ENCODE measurements at regions not wholly inside any gene's neighbourhood (a gene's known extent, or its start where the extent isn't known, plus 50 kb on each side); places are given as distances from the start of the nearest gene placed in this dataset.

DNA sequence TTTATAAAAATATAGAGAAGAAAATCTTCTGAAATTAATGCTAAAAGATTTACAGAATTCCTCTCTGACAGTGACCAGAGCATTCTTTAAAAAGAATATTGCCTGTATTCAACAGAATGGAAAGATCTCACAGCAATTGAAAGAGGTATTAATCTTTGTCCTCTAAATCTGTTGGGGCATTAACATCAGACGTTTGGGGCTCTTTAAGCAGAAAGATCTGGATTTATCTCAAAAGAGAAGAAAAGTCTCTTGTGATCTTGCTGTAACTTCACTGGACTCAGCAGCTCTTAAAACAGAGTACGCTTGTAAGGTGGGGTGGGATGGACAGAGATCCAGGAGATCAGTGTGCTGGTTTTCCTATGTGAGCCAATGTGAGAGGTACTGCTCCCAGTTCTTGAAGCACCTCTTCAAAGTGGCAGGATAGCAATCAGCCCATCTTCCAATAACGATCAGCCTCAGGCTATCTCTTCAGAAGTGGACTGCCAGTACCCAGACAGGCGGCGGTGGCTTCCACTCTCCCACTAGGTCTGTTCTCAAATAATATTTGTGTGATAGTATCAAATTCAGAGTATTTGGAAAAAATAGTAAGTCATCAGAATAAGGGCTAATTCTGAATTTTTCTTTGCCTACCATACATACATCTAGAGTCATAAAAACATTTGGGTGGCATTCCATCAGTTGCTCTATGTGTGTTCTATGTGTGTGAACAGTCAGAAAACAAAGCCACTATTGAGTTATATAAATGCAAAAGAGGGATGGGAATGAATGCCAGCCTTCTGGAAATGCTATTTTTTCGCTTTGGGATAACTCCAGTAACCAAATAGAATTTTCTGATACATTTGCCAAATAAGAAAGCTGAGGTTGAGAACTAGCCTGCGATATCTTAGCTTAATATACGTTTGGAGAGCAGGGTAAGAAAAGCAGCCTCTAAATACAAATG is 237.4 kb upstream of the RGS6 start:
- no peak for DNase-seq (ENCODE audit: low spot score)

DNA sequence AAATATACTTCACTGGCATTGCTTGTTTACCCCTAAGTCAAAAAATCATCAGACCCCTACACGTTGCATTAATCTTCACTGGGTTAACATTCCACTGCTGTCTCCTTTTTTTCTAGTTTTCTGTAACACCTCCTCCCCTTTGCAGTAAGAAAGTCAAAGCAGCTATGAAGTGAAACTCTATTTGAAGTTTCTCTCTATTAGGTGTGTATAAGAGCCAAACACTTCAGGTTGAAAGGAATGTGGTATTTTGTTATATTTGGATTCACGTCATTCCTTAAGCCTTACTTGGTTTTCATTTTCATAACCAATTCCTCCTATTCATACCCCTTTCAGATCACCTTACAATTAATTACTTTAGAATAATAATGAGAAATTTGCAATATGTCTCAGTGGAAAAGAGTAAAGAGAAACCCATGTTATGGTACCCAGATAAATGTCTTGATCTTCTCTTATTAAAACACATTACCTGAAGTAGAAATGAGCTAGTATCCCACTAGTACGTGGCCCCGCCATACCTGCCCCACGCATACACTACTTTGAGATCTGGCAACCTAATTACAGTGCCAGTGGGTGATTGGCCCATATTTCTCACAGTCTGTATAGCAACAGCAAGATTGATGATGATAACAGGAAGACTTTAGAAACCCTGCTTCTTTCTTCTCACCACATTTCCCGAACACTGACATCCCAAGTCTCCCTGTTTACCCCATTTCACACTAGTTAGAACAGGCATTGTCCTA is 236.4 kb upstream of the RGS6 start:
- DNase-seq (ENCODE audit: low spot score), result no peak

DNA sequence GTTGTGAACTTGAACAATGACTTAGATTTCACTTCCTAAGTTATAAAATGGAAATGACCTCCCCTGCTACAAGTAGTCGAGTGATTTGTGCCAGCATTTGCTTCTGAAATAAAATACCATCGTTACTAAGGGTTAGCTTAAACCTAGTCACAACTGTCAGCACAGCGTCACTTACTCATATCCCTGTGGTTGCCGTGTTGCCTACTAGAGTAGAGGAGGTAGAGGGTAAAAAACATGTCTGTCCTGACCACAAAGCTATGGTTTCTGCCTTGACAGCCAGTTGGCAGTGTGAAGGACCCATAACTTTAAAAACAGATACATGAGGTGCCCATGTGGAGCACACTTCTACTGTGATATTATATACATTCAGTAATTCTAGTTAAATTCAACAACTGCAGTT is 234.2 kb upstream of the RGS6 start:
- no peak for DNase-seq (ENCODE audit: low spot score)

DNA sequence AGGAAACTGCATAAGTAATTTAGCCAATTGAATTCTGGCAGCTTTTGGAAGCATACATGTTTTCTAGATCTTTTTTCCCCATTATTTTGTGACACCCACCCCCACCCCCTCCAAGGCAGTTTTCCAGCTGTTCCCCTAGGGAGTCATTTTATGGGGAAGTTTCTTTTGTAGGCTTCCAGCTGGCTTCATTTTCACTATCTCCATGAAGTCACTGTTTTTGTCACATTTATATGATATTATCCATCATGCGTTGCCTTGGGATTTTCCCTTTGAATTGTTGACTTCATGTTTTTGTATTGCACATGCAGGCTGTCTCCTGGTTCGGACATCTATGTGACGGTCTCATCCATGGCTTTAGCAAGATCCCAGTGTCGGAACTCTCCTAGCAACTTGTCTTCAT is 233.6 kb upstream of the RGS6 start:
- DNase-seq (ENCODE audit: low spot score), result no peak

DNA sequence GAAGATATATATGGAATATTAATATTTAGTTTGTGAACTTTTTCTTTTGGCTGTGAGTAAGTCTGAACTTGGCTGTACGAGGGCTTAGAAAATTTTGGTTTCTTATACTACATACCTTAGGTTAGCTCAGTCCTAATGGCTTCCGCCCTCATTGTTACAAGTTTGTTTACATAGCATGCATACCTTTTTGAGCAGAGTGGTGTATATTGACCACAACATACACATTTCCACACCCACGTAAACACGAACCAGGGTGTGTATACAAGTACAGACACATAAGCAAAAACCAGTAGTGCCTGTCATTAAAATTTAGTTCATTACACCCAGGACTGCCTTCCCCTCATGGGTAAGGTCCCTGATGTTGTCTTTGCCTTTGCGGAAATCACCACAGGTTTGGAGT is 230.2 kb upstream of the RGS6 start:
- no peak for DNase-seq (ENCODE audit: low spot score)

DNA sequence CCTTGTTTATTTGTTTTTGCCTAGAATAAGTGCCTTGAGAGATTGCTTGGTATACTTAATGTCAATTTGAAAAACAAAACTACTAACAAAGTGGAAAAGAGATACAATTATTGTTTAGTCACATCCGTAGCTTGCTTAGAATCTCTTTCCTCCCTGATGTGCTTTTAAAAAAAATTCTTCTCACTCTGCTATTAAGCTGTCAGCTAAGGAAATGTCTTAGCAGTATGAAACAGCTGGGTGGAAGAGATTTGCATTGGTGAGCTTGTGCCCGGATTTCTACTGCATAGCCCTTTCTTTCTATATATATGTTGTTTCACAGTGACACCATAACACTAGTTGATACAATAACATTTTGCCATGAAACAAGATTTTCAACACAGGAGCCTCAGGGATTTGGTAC is 229.4 kb upstream of the RGS6 start:
- DNase-seq (ENCODE audit: low spot score), result no peak

DNA sequence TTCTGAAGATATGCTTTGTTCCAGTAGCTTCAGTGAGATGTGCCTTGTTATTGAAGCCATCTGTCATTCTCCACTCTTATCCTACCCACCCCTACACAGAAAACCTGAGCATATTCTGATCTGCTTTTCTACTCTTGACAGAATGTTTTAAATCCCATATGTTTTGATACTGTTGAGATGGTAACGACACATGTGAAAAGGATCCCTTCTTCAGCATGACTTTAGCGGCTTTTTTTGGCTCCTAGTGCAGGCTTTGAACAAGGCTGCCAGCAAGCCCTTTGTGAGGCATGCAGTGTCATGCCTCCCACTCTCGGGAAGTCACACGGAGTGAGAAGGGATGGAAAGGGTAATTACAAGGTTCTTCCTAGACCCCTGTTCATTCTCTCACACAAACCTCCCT is 228.8 kb upstream of the RGS6 start:
- DNase-seq (ENCODE audit: low spot score), result no peak

DNA sequence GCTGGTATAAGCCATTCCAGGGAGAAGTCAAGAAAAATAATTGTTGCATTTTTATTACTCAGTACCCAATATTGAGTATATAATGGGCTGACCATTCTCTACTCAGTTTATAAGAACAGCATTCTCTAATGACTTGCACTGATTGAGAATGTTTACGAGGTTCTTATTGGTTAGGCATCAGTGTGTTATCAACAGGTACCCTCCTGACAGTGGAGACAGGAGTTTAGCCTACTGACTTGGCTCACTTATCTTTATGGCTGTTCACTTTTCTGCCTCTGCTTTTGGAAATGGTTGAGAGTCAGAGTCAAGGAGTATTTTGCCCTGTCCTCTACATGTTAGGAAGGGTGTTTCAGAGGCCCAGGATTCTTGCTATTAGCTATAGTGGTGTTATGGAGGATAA is 228.0 kb upstream of the RGS6 start:
- no peak for DNase-seq (ENCODE audit: low spot score)

DNA sequence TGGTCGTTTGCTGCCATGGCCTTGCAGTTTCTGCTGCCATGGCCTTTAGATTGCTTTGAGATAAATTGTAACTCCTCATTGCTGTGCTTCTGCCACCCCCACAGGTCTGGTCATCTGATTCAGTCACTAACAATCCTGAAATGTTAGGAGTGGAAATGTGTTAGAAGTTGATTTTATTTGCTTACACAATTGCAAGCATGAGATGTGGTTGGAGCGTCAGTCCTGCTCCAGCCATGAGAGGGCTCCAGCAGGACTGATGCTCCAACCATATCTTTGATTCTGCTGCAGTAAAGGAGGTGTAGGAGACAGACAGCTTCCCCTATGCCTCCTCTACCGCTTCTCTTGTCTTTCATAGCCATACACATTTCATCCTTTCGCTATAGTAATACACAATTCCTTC is 226.8 kb upstream of the RGS6 start:
- DNase-seq (ENCODE audit: low spot score), result no peak

DNA sequence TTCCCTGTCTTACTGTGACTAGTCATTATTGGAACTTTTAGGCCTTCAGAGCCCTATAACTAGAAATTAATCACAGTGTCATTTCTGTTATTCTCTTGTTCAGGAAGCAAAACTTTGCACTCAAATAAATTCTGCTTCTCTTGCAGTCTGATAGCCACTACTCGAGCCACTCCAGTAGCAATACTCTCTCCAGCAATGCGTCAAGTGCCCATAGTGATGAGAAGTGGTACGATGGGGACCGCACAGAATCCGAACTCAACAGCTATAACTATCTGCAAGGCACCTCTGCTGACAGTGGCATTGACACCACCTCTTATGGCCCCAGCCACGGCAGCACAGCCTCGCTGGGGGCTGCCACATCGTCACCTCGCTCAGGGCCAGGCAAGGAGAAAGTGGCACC is 223.2 kb upstream of the RGS6 start:
- no peak for DNase-seq (ENCODE audit: low spot score)

DNA sequence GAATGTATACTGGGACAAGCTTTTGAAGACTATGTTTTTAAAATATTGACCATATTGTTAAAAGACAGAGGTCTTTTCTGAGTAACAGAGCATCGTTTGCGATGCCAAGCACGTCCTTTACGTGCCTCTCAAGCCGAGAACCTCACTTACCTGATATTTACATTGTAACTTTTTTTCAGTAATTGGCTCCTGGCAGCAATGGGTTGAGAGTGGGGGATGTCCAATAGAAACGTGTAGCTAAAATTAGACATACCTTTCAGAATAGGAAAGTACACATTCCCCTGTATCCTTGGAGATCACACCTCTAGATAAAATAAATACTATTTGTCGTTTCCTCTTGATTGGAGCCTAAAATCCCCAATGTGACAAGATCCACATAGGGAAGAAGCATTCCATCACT is 222.2 kb upstream of the RGS6 start:
- no peak for DNase-seq (ENCODE audit: low spot score)

DNA sequence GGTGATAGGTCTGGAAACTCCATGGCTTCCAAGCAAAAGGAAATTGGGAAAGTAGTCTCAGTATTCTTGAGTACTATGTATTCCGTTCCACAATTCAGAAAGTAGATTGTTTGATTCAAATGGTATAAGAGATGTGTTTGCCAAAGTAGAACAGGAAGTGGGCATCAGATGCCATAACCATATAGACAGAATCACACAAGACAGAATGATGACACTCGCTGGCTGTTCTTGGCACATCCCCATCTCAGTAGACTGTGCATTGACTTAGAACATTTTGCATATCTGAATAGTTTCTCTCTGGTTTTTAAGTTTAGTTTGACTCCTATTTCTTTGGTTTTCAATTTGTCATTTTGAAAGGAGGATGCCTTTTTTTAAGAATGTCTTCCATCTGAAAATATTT is 221.1 kb upstream of the RGS6 start:
- DNase-seq (ENCODE audit: low spot score), result no peak

DNA sequence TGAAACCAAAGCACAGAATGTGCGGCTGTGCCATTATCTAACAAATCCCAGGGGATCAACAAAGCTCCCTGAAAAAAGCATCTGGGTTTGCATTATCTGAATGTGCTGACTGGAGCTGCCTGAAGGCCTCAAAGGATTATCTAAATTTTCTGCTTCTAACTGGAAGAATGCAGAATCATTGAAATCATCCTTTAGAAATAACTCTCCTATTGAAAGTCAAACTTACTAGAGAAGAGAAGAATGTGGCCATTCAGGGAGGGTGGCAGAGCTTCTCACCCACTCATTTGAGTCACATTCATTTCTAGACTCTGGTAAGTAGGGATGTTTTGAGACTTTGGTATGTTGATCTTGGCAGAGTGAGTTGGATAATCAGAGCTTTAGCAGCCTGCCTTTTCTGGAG is 220.6 kb upstream of the RGS6 start:
- no peak for DNase-seq (ENCODE audit: low spot score)

DNA sequence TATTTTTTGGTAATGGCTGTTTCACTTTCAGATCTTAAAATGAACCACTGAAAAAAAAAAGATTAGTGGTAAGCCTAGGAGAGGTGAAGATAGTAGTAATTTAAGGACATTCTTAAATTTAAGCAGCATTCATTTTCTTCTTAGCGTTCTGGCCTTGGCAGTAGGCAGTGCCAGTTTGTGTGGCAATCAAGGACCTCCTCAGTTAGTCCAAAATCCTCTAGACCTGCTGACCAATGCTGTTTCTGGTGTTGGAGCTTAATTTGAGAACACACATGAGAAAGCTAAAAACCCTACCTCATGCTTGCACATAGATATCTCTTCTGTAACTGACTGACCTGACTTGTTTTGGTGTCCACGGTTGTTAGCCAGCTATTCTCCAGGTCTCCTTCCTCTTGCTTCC is 219.8 kb upstream of the RGS6 start:
- no peak for DNase-seq (ENCODE audit: low spot score)

DNA sequence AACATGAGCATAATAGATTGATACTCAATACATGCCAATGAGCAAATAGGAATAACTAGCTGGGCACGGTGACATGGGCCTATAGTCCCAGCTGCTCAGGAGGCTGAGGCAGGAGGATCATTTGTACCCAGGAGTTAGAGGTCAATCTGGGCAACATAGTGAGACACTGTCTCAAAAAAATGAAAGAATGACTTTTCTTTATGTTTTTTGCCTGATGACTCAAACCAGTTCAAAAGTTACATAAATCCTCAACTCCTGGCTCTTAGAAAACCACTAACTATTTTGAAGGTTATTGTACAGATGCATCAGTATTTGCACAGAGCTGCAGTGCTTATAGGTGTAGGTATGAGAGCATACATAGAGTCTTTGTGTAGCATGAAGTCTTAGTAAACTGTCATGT is 219.2 kb upstream of the RGS6 start:
- DNase-seq (ENCODE audit: low spot score), result no peak

DNA sequence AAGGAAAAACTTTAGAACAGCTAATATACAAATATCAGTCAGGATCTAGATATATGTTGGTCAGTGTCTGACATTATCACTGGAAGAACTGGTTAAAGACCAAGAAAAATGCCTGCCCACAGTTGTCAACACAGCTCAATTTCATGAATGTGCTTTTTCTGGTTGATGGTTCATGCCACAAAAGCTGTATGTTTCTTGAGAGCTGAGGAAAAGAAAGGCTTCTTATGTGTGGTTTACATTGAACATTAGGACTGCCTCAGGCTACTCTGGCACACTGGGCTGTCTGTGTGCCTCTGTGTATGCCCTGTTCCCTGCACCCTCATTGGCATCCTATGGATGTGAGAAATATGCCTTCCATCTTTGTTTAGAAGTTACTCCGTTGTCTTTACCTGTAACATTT is 218.8 kb upstream of the RGS6 start:
- no peak for DNase-seq (ENCODE audit: low spot score)

DNA sequence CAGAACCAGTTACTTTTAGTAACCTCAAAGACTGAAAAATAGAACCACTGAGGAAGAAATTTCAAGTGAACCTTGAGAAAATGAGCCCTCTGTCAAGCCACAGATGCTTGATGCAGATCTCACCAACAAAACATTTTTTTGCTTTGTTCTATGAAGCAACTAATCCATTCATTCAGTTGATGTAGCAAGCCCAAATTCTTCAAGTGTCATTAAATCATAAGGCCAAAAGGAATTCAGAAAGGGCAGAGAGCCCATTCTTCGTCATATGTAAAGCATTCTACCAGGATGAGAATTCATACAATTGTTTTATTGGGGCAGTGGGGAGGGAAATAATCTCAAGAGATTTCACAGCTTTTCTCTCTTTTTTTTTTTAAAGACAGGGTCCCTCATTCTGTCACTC is 218.0 kb upstream of the RGS6 start:
- no peak for DNase-seq (ENCODE audit: low spot score)

DNA sequence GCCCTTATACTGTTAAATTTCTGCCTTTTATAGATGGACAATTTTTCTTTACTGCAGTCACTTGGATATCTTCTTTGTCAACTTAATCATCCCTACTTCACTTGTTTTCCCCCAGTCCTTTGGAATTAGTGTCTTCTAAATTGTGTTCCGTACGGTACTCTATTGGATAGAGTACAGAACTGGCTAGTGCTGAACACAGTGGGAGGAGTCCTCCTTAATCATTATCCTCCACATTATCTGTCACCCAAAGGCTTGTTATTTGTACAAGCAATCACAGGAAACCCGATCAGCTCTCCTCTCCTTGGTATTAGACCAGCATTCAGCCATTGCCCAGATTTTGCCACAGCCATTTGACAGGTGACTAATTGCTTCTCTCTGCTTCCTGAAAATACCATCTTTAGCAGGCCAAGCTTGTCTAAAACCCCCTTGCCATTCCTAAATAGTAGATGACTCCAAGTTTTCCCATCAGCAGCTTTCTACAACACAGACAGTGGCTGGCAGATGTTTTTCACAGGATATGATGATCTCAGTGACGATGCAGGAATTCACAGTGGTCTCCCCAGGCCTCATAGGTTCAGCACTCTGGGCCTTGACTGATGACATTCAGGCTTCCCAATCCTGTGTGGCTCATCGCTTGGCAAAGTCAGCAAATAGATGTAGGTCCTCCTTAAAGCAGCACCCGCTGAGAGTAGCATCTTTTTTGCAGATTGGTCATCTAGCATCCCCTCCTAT is 216.0 kb upstream of the RGS6 start:
- DNase-seq (ENCODE audit: low spot score), result no peak

DNA sequence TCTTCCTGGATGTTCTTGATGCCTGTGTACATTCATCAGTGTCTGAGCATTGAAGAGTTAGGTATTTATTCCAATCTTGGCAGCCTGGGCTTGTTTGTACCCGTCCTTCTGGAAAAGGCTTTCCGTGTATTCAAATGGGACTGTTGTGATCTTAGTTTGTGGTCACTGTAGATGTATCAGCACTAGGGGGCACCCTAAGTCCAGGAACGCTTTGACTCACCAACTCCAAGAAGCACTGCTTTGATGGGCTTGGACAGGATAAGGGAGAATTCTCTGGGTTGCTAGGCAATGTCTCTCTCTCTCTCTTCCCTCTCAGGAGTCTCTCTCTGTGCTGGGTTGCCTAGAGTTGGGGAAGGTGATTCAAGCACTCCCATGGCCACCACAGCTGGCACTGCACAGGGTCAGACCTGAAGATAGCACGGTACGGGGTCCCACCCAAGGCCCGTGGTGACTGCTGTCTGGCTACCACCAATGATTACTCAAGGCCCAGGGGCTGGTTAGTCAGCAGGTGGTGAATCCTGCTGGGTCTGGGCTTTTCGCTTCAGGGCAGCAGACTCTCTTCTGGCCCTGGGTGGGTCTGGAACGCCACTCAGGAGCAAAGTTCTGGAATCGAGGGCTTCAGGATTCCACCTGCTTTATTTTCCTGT is 211.1 kb upstream of the RGS6 start:
- DNase-seq (ENCODE audit: low spot score), result no peak

DNA sequence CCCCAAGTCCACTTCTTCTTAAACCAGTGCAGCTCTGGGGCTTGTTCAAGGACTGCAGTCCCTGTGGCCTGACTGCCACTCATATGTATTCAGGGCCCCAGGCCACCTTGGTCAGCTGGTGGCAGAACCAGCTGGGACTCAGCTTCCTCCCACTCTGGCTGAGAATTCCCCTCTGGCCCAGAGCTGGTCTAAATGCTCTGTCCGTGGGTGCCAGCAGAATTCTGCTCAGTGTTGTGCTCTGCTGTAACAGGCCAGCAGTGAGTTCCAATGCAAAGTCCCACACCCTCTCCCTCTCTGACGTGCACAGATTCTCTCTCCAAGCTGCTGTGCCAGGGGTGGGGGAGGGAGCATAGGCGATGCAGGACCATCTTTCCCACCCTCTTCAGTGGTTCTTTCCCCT is 210.4 kb upstream of the RGS6 start:
- no peak for DNase-seq (ENCODE audit: low spot score)

DNA sequence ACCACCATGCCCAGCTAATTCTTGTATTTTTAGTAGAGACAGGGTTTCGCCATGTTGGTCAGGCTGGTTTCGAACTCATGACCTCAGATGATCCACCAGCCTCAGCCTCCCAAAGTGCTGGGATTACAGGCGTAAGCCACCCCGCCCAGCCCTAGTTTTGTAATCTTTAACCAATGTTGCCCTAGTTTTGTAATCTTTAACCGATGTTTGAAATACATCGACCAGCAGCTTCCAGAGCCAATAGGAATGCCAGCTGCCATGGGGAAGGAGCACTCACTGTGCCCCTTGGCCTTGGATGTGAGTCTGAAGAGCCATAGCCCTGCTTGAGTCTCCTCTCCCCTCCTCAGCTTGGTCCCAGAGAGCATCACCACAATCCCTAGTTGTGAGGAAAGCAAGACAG is 209.3 kb upstream of the RGS6 start:
- no peak for DNase-seq (ENCODE audit: low spot score)
